C4-2B (cell line): ENCODE measurements at regions not wholly inside any gene's neighbourhood (a gene's known extent, or its start where the extent isn't known, plus 50 kb on each side); places are given as distances from the start of the nearest gene placed in this dataset.

ENCODE experiments used
- H3K27ac ChIP-seq: fragments of 450-650 bp; 2 replicates; pipeline ENCODE4 v1.5.1; 2017
- ZFX ChIP-seq: fragments of 450-650 bp; IDR thresholded peaks from 2 replicates; pipeline ENCODE4 v1.6.1; 2017
- TF ChIP-seq, protein P1 (sequence below): fragments of 450-650 bp; conservative IDR thresholded peaks from 2 replicates; pipeline ENCODE4 v1.5.1; 2017; ENCODE audit warnings: mild to moderate bottlenecking

DNA sequence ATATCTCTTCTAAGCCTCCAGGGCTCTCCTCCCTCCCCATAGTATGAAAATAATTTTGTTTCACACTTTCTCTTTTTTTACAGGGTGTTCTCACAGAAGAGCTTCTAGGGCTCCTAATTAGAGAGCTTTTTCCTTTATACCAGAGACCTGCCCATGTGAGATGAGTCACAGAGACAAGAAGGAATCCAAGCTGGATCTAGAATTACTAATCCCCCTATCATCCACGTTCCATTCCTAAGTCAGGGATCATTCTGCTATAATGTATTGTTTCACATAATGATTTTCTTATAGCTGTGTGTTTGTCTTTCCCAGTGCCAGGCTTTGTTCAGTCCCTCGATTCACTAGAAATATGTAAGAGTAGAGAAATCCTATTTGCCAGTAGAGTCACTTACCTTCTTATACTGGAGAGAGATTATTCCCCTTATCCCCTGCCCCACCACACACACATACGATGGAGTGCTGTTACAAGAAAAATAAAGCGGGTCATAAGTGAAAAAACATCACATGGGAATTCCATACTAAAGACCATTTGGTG is 778.3 kb upstream of the LRRC4C start:
- no peak overlapping the region for H3K27ac ChIP-seq
- no peak for TF ChIP-seq ZFX
- TF ChIP-seq, protein P1, sequence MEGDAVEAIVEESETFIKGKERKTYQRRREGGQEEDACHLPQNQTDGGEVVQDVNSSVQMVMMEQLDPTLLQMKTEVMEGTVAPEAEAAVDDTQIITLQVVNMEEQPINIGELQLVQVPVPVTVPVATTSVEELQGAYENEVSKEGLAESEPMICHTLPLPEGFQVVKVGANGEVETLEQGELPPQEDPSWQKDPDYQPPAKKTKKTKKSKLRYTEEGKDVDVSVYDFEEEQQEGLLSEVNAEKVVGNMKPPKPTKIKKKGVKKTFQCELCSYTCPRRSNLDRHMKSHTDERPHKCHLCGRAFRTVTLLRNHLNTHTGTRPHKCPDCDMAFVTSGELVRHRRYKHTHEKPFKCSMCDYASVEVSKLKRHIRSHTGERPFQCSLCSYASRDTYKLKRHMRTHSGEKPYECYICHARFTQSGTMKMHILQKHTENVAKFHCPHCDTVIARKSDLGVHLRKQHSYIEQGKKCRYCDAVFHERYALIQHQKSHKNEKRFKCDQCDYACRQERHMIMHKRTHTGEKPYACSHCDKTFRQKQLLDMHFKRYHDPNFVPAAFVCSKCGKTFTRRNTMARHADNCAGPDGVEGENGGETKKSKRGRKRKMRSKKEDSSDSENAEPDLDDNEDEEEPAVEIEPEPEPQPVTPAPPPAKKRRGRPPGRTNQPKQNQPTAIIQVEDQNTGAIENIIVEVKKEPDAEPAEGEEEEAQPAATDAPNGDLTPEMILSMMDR = no peak

- TF ChIP-seq, protein P1 = no peak
- TF ChIP-seq ZFX = no peak
These were observed 779.7 kb upstream of the LRRC4C start for GRCh38 chr11:42239188-42239587.

GRCh38 chr11:42243385-42243784 is 783.9 kb upstream of the LRRC4C start:
- TF ChIP-seq, protein P1 = no peak
- TF ChIP-seq ZFX = no peak
- no peak overlapping the region for H3K27ac ChIP-seq

More at GRCh38 chr11:42239188-42239587, 779.7 kb upstream of the LRRC4C start:
- H3K27ac ChIP-seq = no peak overlapping the region; the same call in 1 of the 2 replicates

GRCh38 chr11:42244376-42244775 is 784.9 kb upstream of the LRRC4C start:
- H3K27ac ChIP-seq = no peak overlapping the region; the same call in 1 of the 2 replicates
- no peak for TF ChIP-seq ZFX

- no peak overlapping the region for H3K27ac ChIP-seq
- TF ChIP-seq, protein P1 = no peak
- TF ChIP-seq ZFX = no peak
These were observed 789.9 kb upstream of the LRRC4C start for GRCh38 chr11:42249401-42249800.

DNA sequence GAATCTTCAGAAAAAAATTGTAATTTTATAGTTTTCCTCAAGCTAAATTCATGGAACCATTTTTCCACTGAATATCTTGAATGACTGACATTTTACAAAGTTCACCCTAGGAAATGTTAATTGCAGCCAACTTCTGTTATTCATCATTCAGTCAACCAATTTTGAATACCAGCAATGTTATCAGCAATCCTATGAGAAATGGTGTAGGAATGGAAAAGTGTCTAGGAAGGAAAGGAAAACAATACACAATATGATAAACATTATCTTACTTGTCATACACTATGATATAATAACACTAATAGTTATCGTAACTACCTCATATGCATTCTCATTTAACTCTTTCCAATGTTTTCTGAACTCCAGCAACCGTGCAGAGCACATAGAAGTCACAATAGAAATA is 790.5 kb upstream of the LRRC4C start:
- H3K27ac ChIP-seq = no peak overlapping the region
- TF ChIP-seq, protein P1 = no peak
- no peak for TF ChIP-seq ZFX

GRCh38 chr11:42251984-42252383 is 792.5 kb upstream of the LRRC4C start:
- no peak overlapping the region for H3K27ac ChIP-seq
- TF ChIP-seq, protein P1 = no peak
- TF ChIP-seq ZFX = no peak

DNA sequence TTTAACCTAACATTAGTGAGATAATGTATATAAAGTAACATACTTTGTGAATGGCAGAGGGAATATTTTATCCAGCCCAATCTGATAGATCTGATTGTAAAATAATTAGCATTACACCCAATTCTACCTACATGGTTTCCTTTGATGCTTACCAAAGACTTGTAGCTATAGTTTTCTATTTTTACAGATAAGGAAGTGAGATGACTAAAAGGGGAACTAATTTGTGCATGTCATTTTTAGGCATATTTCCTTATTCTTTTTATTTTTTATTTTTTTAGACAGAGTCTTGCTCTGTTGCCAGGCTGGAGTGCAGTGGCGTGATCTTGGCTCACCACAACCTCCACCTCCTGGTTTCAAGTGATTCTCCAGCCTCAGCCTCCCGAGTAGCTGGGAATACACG is 793.7 kb upstream of the LRRC4C start:
- TF ChIP-seq, protein P1 = no peak
- TF ChIP-seq ZFX = no peak
- no peak overlapping the region for H3K27ac ChIP-seq
